GM21390 (cell line): ENCODE measurements at regions not wholly inside any gene's neighbourhood (a gene's known extent, or its start where the extent isn't known, plus 50 kb on each side); places are given as distances from the start of the nearest gene placed in this dataset.

Source experiments
- ATAC-seq: cut with Tn5 transposase; IDR thresholded peaks from one replicate; pipeline ENCODE4 v1.9.1; 2021; ENCODE audit not compliant: unreplicated experiment

- ATAC-seq, result no peak
Observed at GRCh38 chr14:38850664-38851063, 252.4 kb downstream of the SEC23A start.

- ATAC-seq, result no peak
Observed at GRCh38 chr14:38848243-38848935, 254.6 kb downstream of the SEC23A start.

GRCh38 chr14:38847161-38847560, 255.9 kb downstream of the SEC23A start:
- no peak for ATAC-seq

- no peak for ATAC-seq
Observed at GRCh38 chr14:38839694-38840365, 263.2 kb downstream of the SEC23A start.

- no peak for ATAC-seq
Observed at GRCh38 chr14:38838979-38839323, 264.1 kb downstream of the SEC23A start.

GRCh38 chr14:38838049-38838978, 264.7 kb downstream of the SEC23A start:
- no peak for ATAC-seq

GRCh38 chr14:38837343-38838048, 265.5 kb downstream of the SEC23A start:
- ATAC-seq, result no peak

GRCh38 chr14:38836539-38836938, 266.5 kb downstream of the SEC23A start:
- no peak for ATAC-seq

GRCh38 chr14:38835874-38836273, 267.2 kb downstream of the SEC23A start:
- no peak for ATAC-seq

GRCh38 chr14:38828183-38828827, 274.7 kb downstream of the SEC23A start:
- ATAC-seq, result no peak

- ATAC-seq, result no peak
Observed at GRCh38 chr14:38824706-38825105, 278.3 kb downstream of the SEC23A start.

- ATAC-seq, result no peak
Observed at GRCh38 chr14:38818555-38818954, 284.5 kb downstream of the SEC23A start.

- ATAC-seq, result no peak
Observed at GRCh38 chr14:38808734-38809455, 294.1 kb downstream of the SEC23A start.

- ATAC-seq, result no peak
Observed at GRCh38 chr14:38799671-38800070, 303.4 kb downstream of the SEC23A start.

GRCh38 chr14:38794677-38795076, 308.4 kb downstream of the SEC23A start:
- no peak for ATAC-seq

- ATAC-seq, result no peak
Observed at GRCh38 chr14:38791862-38792261, 311.2 kb downstream of the SEC23A start.

GRCh38 chr14:38790916-38791315, 312.1 kb downstream of the SEC23A start:
- ATAC-seq, result no peak

GRCh38 chr14:38789805-38790204, 313.2 kb downstream of the SEC23A start:
- no peak for ATAC-seq

- no peak for ATAC-seq
Observed at GRCh38 chr14:38788060-38788459, 315.0 kb downstream of the SEC23A start.

- no peak for ATAC-seq
Observed at GRCh38 chr14:38786921-38787320, 316.1 kb downstream of the SEC23A start.
